Ovary (tissue), 3 donors: ENCODE measurements at regions not wholly inside any gene's neighbourhood (a gene's known extent, or its start where the extent isn't known, plus 50 kb on each side); places are given as distances from the start of the nearest gene placed in this dataset.

Source experiments
- POLR2A ChIP-seq: fragments of 450-650 bp; IDR thresholded peaks from one replicate; pipeline ENCODE4 v1.6.1; 2017; ENCODE audit warnings: antibody characterized with exemption, mild to moderate bottlenecking, moderate library complexity
- TF ChIP-seq, protein P1 (sequence below), 3 donors: fragments of 450-650 bp in 2 of 3; fragments of 200-600 bp in 1 of 3; IDR thresholded peaks; one replicate each; pipeline versions ENCODE4 v1.5.1 to v1.8.0; 2016 to 2022; ENCODE audit warnings: antibody characterized with exemption in 3 of 3, mild to moderate bottlenecking in 1 of 3
- donor health status: DM: no; HTN: no; CAD: no.

DNA sequence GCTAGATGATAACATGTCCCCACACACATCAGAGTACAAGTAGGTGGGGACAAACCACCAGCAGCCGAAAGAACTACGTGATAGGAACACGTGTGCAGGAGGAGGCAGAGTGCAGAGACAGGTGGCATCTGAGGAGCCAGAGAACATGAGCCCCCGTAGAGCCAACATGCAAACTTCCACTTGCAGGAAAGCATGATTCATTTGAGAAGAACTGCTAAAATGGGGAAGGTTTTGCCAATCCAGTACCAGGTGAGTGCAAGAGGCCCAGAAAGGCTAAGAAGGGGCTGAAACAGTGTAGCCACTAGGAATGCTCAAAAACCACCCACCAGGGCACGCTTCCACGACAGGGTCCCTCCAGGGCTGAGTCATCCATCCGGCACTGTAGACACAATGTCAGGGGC, 149.8 kb upstream of the TENM3 start:
- TF ChIP-seq, protein P1, sequence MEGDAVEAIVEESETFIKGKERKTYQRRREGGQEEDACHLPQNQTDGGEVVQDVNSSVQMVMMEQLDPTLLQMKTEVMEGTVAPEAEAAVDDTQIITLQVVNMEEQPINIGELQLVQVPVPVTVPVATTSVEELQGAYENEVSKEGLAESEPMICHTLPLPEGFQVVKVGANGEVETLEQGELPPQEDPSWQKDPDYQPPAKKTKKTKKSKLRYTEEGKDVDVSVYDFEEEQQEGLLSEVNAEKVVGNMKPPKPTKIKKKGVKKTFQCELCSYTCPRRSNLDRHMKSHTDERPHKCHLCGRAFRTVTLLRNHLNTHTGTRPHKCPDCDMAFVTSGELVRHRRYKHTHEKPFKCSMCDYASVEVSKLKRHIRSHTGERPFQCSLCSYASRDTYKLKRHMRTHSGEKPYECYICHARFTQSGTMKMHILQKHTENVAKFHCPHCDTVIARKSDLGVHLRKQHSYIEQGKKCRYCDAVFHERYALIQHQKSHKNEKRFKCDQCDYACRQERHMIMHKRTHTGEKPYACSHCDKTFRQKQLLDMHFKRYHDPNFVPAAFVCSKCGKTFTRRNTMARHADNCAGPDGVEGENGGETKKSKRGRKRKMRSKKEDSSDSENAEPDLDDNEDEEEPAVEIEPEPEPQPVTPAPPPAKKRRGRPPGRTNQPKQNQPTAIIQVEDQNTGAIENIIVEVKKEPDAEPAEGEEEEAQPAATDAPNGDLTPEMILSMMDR (IDR thresholded peaks at IDR 0.05): no peak
- TF ChIP-seq POLR2A: no peak
